ENCODE measurements at regions not wholly inside any gene's neighbourhood (a gene's known extent, or its start where the extent isn't known, plus 50 kb on each side); places are given as distances from the start of the nearest gene placed in this dataset.
"Not testable (repeated sequence)": the region's sequence is repeated elsewhere in the genome, so short reads cannot be mapped to it uniquely, and the experiment has no call there.

- H3K27me3 Mint-ChIP-seq (ENCODE audit: unreplicated experiment), result peaks cover 2% of the 10 kb centered on the region
- H3K4me1 Mint-ChIP-seq (ENCODE audit: low read depth, unreplicated experiment), result peaks cover 35% of the 10 kb centered on the region
- no peak overlapping the region for H3K4me3 Mint-ChIP-seq (ENCODE audit: unreplicated experiment)
- no peak for DNase-seq
- H3K27ac Mint-ChIP-seq (ENCODE audit: unreplicated experiment), result no peak overlapping the region
- no peaks in the 10 kb centered on the region for H3K36me3 Mint-ChIP-seq (ENCODE audit: unreplicated experiment)
- peaks cover 3% of the 10 kb centered on the region for H3K9me3 Mint-ChIP-seq (ENCODE audit: unreplicated experiment)
- no peak for TF ChIP-seq CTCF (IDR thresholded peaks at IDR 0.05; ENCODE audit: partially characterized antibody, unreplicated experiment)
These were observed 453.1 kb upstream of the MKI67 start for GRCh38 chr10:128579280-128579865.

- H3K4me1 Mint-ChIP-seq (ENCODE audit: low read depth, unreplicated experiment), result peaks cover 31% of the 10 kb centered on the region
- H3K4me3 Mint-ChIP-seq (ENCODE audit: unreplicated experiment), result no peak overlapping the region
- no peak for TF ChIP-seq CTCF (IDR thresholded peaks at IDR 0.05; ENCODE audit: partially characterized antibody, unreplicated experiment)
- no peak overlapping the region for H3K27ac Mint-ChIP-seq (ENCODE audit: unreplicated experiment)
- H3K36me3 Mint-ChIP-seq (ENCODE audit: unreplicated experiment), result no peaks in the 10 kb centered on the region
- H3K9me3 Mint-ChIP-seq (ENCODE audit: unreplicated experiment), result peaks cover 3% of the 10 kb centered on the region
- DNase-seq, result no peak
- H3K27me3 Mint-ChIP-seq (ENCODE audit: unreplicated experiment), result peaks cover 2% of the 10 kb centered on the region
These were observed 453.7 kb upstream of the MKI67 start for GRCh38 chr10:128579901-128580300.

GRCh38 chr10:128583125-128583524 is 456.9 kb upstream of the MKI67 start:
- H3K36me3 Mint-ChIP-seq (ENCODE audit: unreplicated experiment); H3K27me3 Mint-ChIP-seq (ENCODE audit: unreplicated experiment); H3K9me3 Mint-ChIP-seq (ENCODE audit: unreplicated experiment); DNase-seq; H3K4me3 Mint-ChIP-seq (ENCODE audit: unreplicated experiment); H3K27ac Mint-ChIP-seq (ENCODE audit: unreplicated experiment): not testable (repeated sequence)
- H3K4me1 Mint-ChIP-seq (ENCODE audit: low read depth, unreplicated experiment), result peaks cover 18% of the 10 kb centered on the region

DNA sequence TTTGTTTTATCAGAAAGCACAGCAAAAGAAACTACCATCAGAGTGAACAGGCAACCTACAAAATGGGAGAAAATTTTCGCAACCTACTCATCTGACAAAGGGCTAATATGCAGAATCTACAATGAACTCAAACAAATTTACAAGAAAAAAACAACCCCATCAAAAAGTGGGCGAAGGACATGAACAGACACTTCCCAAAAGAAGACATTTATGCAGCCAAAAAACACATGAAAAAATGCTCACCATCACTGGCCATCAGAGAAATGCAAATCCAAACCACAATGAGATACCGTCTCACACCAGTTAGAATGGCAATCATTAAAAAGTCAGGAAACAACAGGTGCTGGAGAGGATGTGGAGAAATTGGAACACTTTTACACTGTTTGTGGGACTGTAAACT is 460.4 kb upstream of the MKI67 start:
- H3K9me3 Mint-ChIP-seq (ENCODE audit: unreplicated experiment); H3K27ac Mint-ChIP-seq (ENCODE audit: unreplicated experiment); H3K4me1 Mint-ChIP-seq (ENCODE audit: low read depth, unreplicated experiment); H3K27me3 Mint-ChIP-seq (ENCODE audit: unreplicated experiment); H3K36me3 Mint-ChIP-seq (ENCODE audit: unreplicated experiment); DNase-seq; H3K4me3 Mint-ChIP-seq (ENCODE audit: unreplicated experiment): not testable (repeated sequence)

GRCh38 chr10:128587689-128588088 is 461.5 kb upstream of the MKI67 start:
- Mint-ChIP-seq H3K4me1 (ENCODE audit: low read depth, unreplicated experiment) (no peaks in the 10 kb centered on the region), H3K9me3 (ENCODE audit: unreplicated experiment) (no peaks in the 10 kb centered on the region), H3K27ac (ENCODE audit: unreplicated experiment) (no peak overlapping the region), H3K27me3 (ENCODE audit: unreplicated experiment) (peaks cover 1% of the 10 kb centered on the region), H3K4me3 (ENCODE audit: unreplicated experiment) (no peak overlapping the region), H3K36me3 (ENCODE audit: unreplicated experiment) (peaks cover 5% of the 10 kb centered on the region)
- no peak for TF ChIP-seq CTCF (IDR thresholded peaks at IDR 0.05; ENCODE audit: partially characterized antibody, unreplicated experiment)
- no peak for DNase-seq

DNA sequence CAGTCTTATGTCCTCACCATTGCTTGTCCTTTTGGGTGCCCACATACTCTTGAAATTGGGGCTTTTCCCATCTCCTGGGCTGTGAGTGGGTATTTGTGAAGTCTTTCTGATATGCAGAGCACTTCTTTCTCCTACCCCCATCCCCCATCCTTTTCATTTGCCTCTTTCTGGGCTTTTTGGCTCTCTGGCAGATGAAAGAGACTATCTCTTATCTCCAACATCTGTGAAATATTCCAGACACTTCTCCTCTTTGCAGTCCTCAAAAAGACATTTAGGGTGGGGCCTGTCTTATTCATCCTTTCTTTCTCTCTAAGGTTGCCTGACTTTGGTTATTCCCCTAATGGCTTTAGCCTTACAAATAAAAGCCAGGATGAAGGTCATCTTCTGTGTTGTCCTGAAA is 462.2 kb upstream of the MKI67 start:
- H3K9me3 Mint-ChIP-seq (ENCODE audit: unreplicated experiment), result no peaks in the 10 kb centered on the region
- TF ChIP-seq CTCF (IDR thresholded peaks at IDR 0.05; ENCODE audit: partially characterized antibody, unreplicated experiment), result no peak
- H3K27ac Mint-ChIP-seq (ENCODE audit: unreplicated experiment), result no peak overlapping the region
- H3K27me3 Mint-ChIP-seq (ENCODE audit: unreplicated experiment), result peaks cover 1% of the 10 kb centered on the region
- no peak for DNase-seq
- no peaks in the 10 kb centered on the region for H3K4me1 Mint-ChIP-seq (ENCODE audit: low read depth, unreplicated experiment)
- H3K4me3 Mint-ChIP-seq (ENCODE audit: unreplicated experiment), result no peak overlapping the region
- peaks cover 5% of the 10 kb centered on the region for H3K36me3 Mint-ChIP-seq (ENCODE audit: unreplicated experiment)
